IPS-15b (cell line): ENCODE measurements at regions not wholly inside any gene's neighbourhood (a gene's known extent, or its start where the extent isn't known, plus 50 kb on each side); places are given as distances from the start of the nearest gene placed in this dataset.

ENCODE experiments used
- H3K27me3 ChIP-seq: one replicate; pipeline ENCODE4 v1.6.1; 2013; ENCODE audit warnings: low read length; ENCODE audit not compliant: control insufficient read depth, insufficient read depth
- H3K36me3 ChIP-seq: one replicate; pipeline ENCODE4 v1.6.1; 2013; ENCODE audit warnings: low read length; ENCODE audit not compliant: control insufficient read depth, insufficient read depth
- H3K4me1 ChIP-seq: one replicate; pipeline ENCODE4 v1.6.1; 2013; ENCODE audit warnings: mild to moderate bottlenecking, low read length; ENCODE audit not compliant: control insufficient read depth, insufficient read depth
- H3K4me3 ChIP-seq: one replicate; pipeline ENCODE4 v1.5.1; 2013; ENCODE audit warnings: low read depth, low read length
- H3K9ac ChIP-seq: one replicate; pipeline ENCODE4 v1.6.1; 2013; ENCODE audit warnings: low read depth, mild to moderate bottlenecking, low read length
- H3K9me3 ChIP-seq: one replicate; pipeline ENCODE4 v1.6.1; 2013; ENCODE audit warnings: mild to moderate bottlenecking, low read length; ENCODE audit not compliant: control insufficient read depth, insufficient read depth

GRCh38 chr17:79391376-79392233 is 219.2 kb downstream of the RBFOX3 start:
- Histone ChIP-seq H3K36me3 (no peaks in the 10 kb centered on the region), H3K4me1 (no peaks in the 10 kb centered on the region), H3K27me3 (peaks cover 16% of the 10 kb centered on the region), H3K9ac (no peak overlapping the region), H3K9me3 (no peaks in the 10 kb centered on the region), H3K4me3 (no peak overlapping the region)

DNA sequence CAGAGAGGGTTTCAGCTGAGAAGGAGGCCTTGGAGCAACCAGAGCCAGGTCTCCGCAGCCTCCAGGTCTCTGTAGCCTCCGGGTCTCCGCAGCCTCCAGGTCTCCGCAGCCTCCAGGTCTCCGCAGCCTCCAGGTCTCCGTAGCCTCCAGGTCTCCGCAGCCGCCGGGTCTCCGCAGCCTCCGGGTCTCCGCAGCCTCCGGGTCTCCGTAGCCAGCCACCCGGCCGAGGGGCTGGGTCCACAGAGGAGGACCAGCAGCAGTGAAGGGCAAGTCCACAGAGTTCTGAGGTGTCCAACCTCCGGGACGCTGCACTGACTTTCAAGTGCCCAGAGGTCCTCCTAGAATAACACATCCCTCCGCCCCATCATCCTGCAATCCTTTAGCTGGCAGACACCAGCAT is 221.0 kb downstream of the RBFOX3 start:
- Histone ChIP-seq H3K27me3 (peaks cover 16% of the 10 kb centered on the region), H3K9me3 (no peaks in the 10 kb centered on the region)

GRCh38 chr17:79388556-79389295 is 222.1 kb downstream of the RBFOX3 start:
- Histone ChIP-seq H3K27me3 (peaks cover 16% of the 10 kb centered on the region), H3K36me3 (no peaks in the 10 kb centered on the region), H3K9me3 (no peaks in the 10 kb centered on the region), H3K4me1 (no peaks in the 10 kb centered on the region), H3K9ac (no peak overlapping the region), H3K4me3 (no peak overlapping the region)

More for the DNA sequence above, 221.0 kb downstream of the RBFOX3 start:
- no peak overlapping the region for H3K4me3 ChIP-seq
- no peaks in the 10 kb centered on the region for H3K4me1 ChIP-seq
- no peaks in the 10 kb centered on the region for H3K36me3 ChIP-seq
- no peak overlapping the region for H3K9ac ChIP-seq

DNA sequence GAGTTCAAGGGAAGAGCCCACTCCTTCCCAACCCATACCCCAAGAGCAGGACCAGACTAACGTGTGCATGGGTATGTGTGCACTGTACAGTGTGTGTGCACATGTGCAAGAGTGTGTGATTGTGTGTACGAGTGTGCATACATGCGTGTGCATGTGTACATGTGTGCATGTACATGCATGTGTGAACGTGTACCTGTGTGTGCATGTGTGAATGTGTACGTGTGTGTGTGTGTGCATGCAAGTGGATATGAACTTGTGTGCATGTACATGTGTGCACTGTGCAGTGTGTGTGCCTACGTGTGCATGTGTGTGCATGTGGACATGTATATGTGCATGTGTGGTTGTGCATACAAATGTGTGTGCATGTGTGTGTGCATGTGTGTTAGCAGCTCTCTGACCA is 223.1 kb downstream of the RBFOX3 start:
- no peak overlapping the region for H3K4me3 ChIP-seq
- H3K9ac ChIP-seq, result no peak overlapping the region
- H3K9me3 ChIP-seq, result no peaks in the 10 kb centered on the region
- no peaks in the 10 kb centered on the region for H3K4me1 ChIP-seq
- no peaks in the 10 kb centered on the region for H3K36me3 ChIP-seq
- H3K27me3 ChIP-seq, result peaks cover 12% of the 10 kb centered on the region

GRCh38 chr17:79385962-79386563 is 224.8 kb downstream of the RBFOX3 start:
- H3K4me1 ChIP-seq, result no peaks in the 10 kb centered on the region
- no peak overlapping the region for H3K4me3 ChIP-seq
- H3K27me3 ChIP-seq, result no peaks in the 10 kb centered on the region
- H3K36me3 ChIP-seq, result no peaks in the 10 kb centered on the region
- no peak overlapping the region for H3K9ac ChIP-seq
- H3K9me3 ChIP-seq, result no peaks in the 10 kb centered on the region

DNA sequence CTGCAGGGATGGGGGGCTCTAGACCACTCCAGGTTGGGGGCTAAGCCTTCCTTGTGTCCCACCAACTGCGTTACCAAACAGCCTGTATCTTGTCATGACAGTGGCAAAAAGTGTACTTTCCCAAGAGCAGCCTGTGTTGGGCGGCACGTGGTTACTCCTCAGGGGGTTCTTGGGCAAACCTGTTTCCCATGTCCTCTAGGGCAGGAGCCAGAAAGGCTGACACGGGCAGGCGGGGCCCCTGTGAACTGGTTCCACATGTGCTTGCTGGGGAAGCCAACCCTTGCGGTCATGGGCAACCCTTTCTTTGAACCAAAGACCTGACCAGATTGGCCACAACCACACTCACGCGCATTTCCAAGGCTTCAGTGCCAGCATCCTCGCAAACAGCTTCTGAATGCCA is 228.5 kb downstream of the RBFOX3 start:
- H3K36me3 ChIP-seq, result no peaks in the 10 kb centered on the region
- no peak overlapping the region for H3K4me3 ChIP-seq
- no peaks in the 10 kb centered on the region for H3K4me1 ChIP-seq
- no peaks in the 10 kb centered on the region for H3K9me3 ChIP-seq
- no peak overlapping the region for H3K9ac ChIP-seq
- H3K27me3 ChIP-seq, result no peaks in the 10 kb centered on the region

DNA sequence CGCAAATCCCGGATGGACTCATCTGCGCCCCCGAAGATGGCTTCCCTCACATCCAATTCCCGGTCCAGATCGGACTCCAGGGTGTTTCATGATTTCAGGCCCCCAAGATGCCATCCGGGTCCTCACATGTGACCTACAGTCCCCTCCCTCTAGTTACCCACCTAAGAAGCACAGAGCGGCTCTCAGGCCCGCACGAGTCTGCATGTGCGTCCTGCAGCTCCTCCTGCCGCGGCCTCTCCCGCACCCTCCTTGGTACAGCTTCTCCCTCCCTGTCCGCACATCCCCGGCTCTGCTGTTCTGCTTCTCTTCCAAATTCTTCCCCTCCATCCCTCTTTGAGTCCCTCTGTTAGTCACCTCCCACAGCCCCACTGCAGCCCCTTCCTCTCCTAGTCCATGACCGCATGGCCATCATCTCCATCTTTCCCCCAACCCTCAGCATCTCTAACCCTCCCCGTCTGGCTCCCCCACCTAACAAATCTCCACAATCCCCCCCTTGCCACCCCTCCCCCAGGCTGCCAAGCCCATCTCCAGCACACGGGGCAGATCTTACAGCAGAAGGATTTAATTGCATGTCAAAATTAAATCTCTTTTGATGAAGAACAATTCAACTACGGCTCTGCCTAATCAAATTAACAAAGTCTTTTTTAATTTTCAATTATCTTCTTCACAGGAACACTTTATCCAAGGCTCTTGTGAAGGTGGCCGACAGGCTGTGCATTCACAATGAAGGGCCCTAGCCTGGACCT is 231.0 kb downstream of the RBFOX3 start:
- H3K27me3 ChIP-seq, result no peaks in the 10 kb centered on the region
- H3K4me3 ChIP-seq, result no peak overlapping the region
- no peaks in the 10 kb centered on the region for H3K9me3 ChIP-seq
- H3K4me1 ChIP-seq, result no peaks in the 10 kb centered on the region
- H3K9ac ChIP-seq, result no peak overlapping the region
- H3K36me3 ChIP-seq, result no peaks in the 10 kb centered on the region

DNA sequence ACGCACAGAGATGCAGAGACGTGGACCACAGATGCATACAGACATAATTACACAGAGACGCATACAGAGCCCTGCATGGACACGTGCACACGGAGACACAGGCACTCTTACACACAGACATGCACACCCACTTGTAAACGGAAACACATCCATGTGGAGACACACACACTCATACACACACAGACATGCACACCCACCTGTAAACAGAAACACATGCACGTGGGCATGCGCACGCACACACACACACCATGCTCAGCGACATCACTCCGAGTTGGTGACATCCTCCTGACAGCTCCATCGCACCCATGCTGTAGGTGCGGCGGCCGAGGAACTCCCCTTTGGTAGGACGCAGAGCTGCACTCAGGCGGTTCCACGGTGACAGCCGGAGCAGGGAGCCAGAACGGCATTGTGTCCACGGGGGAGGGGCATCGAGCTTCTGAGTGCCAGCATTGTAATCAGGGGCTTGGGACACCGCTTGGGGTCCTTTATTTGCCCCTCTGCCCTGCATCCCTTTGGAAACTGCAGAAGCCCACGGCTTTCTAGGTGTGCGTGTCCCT is 233.5 kb downstream of the RBFOX3 start:
- H3K9ac ChIP-seq, result no peak overlapping the region
- H3K4me1 ChIP-seq, result no peaks in the 10 kb centered on the region
- H3K27me3 ChIP-seq, result no peaks in the 10 kb centered on the region
- no peaks in the 10 kb centered on the region for H3K9me3 ChIP-seq
- H3K4me3 ChIP-seq, result no peak overlapping the region
- H3K36me3 ChIP-seq, result no peaks in the 10 kb centered on the region

- no peaks in the 10 kb centered on the region for H3K9me3 ChIP-seq
- H3K27me3 ChIP-seq, result no peaks in the 10 kb centered on the region
- H3K4me1 ChIP-seq, result no peaks in the 10 kb centered on the region
- H3K36me3 ChIP-seq, result no peaks in the 10 kb centered on the region
- H3K9ac ChIP-seq, result no peak overlapping the region
- H3K4me3 ChIP-seq, result no peak overlapping the region
These were observed 236.0 kb downstream of the RBFOX3 start for GRCh38 chr17:79374807-79375206.

DNA sequence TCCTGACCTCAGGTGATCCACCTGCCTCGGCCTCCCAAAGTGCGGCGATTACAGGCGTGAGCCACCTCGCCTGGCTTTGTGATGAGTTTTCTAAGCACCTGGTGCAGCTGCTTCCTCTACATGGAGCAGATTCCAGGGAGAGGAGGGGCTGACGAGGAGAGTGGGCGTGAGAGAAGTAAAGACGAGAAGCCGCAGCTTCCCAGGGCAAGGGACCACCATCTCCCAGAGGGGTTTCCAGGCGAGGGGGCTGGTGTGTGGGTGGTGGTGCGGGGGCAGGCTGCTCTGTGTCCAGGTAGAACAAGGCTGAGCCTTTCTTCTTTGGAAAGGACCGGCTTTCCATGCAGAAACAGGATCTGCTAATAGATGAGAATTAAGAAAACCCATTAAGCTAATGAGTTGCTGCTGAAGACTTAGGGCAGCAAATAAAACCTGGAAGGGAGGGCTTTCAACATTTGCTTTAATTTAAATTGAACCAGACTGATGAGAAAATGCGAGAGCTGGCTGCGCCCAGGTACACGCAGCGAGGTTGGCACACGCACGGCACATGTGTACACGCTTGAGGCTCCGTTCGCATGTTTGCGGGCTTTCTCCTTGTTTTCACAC is 236.7 kb downstream of the RBFOX3 start:
- H3K9ac ChIP-seq, result no peak overlapping the region
- H3K4me3 ChIP-seq, result no peak overlapping the region
- H3K4me1 ChIP-seq, result no peaks in the 10 kb centered on the region
- no peaks in the 10 kb centered on the region for H3K27me3 ChIP-seq
- H3K9me3 ChIP-seq, result no peaks in the 10 kb centered on the region
- no peaks in the 10 kb centered on the region for H3K36me3 ChIP-seq
